B cell (primary cell): ENCODE measurements at regions not wholly inside any gene's neighbourhood (a gene's known extent, or its start where the extent isn't known, plus 50 kb on each side); places are given as distances from the start of the nearest gene placed in this dataset.

Source experiments
- ATAC-seq: fragments of 200-7000 bp; cut with Tn5 transposase; one replicate; pipeline ENCODE4 v1.10.0; 2021; ENCODE audit warnings: low read depth, mild to moderate bottlenecking, moderate number of reproducible peaks, moderate library complexity
- CTCF ChIA-PET: fragments of 350-600 bp; sonication (Branson Sonifier 250); formaldehyde crosslinking; loops from one replicate; lab custom pipeline; 2021; ENCODE audit warnings: antibody characterized with exemption, inconsistent platforms; lab: Charles Lee
- POLR2A ChIA-PET: fragments of 350-600 bp; sonication (Branson Sonifier 250); formaldehyde crosslinking; loops from one replicate; lab custom pipeline; 2021; ENCODE audit warnings: antibody characterized with exemption; lab: Charles Lee
- DNase-seq: peaks from one replicate; pipeline ENCODE4 v3.0.0; 2013
- H2AFZ ChIP-seq: 2 replicates; pipeline ENCODE4 v1.6.1; 2012; ENCODE audit warnings: mild to moderate bottlenecking, low read depth, low read length; ENCODE audit not compliant: insufficient read depth, poor library complexity, severe bottlenecking
- H3K27ac ChIP-seq, 2 donors: 1 replicate in 1 of 2; 2 replicates in 1 of 2; pipeline ENCODE4 v1.5.1; 2012 to 2013; ENCODE audit warnings: low read length in 2 of 2, mild to moderate bottlenecking in 2 of 2, moderate library complexity in 1 of 2
- H3K27me3 ChIP-seq, 4 experiments: fragments of 200-600 bp in 1 of 4; sonication (generic) in 1 of 4; replicated peaks in 1 of 4; 1 replicate in 2 of 4; 2 replicates in 2 of 4; pipeline versions ENCODE4 v1.6.1 to v1.7.0; 2013 to 2016; ENCODE audit warnings: low read length in 3 of 4, mild to moderate bottlenecking in 2 of 4, mixed read lengths in 1 of 4, moderate library complexity in 1 of 4; ENCODE audit not compliant: insufficient read depth in 4 of 4, control insufficient read depth in 3 of 4; ENCODE audit errors: control extremely low read depth in 1 of 4
- H3K36me3 ChIP-seq, 2 experiments: replicated peaks in 1 of 2; 1 replicate in 1 of 2; 2 replicates in 1 of 2; pipeline versions ENCODE4 v1.6.1 to v1.7.1; 2013; ENCODE audit warnings: low read length in 1 of 2; ENCODE audit not compliant: insufficient read depth in 2 of 2, control insufficient read depth in 1 of 2; ENCODE audit errors: control extremely low read depth in 1 of 2, extremely low read depth in 1 of 2
- H3K4me1 ChIP-seq, 2 donors: fragments of 200-600 bp in 1 of 2; sonication (generic) in 1 of 2; 1 replicate in 1 of 2; 2 replicates in 1 of 2; pipeline versions ENCODE4 v1.5.1 to v1.6.1; 2013 to 2017; ENCODE audit warnings: low read length in 2 of 2; ENCODE audit not compliant: control insufficient read depth in 2 of 2, insufficient read depth in 2 of 2
- H3K4me2 ChIP-seq: replicated peaks from 2 replicates; pipeline ENCODE3; 2012; ENCODE audit warnings: mild to moderate bottlenecking, low read depth, low read length; ENCODE audit not compliant: poor library complexity, severe bottlenecking
- H3K4me3 ChIP-seq, 5 experiments: fragments of 200-600 bp in 1 of 5; sonication (generic) in 1 of 5; 1 replicate in 3 of 5; 2 replicates in 2 of 5; pipeline versions ENCODE4 v1.5.1 to v1.7.0; 2011 to 2016; ENCODE audit warnings: low read length in 4 of 5, mild to moderate bottlenecking in 4 of 5, low read depth in 2 of 5, control low read depth in 1 of 5, moderate library complexity in 1 of 5; ENCODE audit not compliant: insufficient read depth in 1 of 5; ENCODE audit errors: control extremely low read depth in 1 of 5, extremely low read depth in 1 of 5
- H3K79me2 ChIP-seq: fragments of 200-600 bp; sonication (generic); one replicate; pipeline ENCODE4 v1.6.0; 2016; ENCODE audit warnings: low read length; ENCODE audit not compliant: control insufficient read depth, insufficient read depth
- H3K9ac ChIP-seq: fragments of 200-600 bp; sonication (generic); 2 replicates; pipeline ENCODE4 v1.6.1; 2017; ENCODE audit warnings: mild to moderate bottlenecking, low read length, moderate library complexity
- H3K9me3 ChIP-seq, 3 donors: one replicate each; pipeline versions ENCODE4 v1.6.1 to v1.7.1; 2013; ENCODE audit warnings: low read length in 2 of 3; ENCODE audit not compliant: control insufficient read depth in 2 of 3, insufficient read depth in 1 of 3; ENCODE audit errors: control extremely low read depth in 1 of 3
- H4K20me1 ChIP-seq: 2 replicates; pipeline ENCODE4 v1.6.0; 2012; ENCODE audit warnings: mild to moderate bottlenecking, low read length; ENCODE audit not compliant: insufficient read depth, control insufficient read depth, poor library complexity, severe bottlenecking
- H3K27ac Mint-ChIP-seq: one replicate; pipeline ENCODE4 v1.8.0; 2021; ENCODE audit warnings: mixed read lengths
- H3K27me3 Mint-ChIP-seq: one replicate; pipeline ENCODE4 v1.8.0; 2021; ENCODE audit warnings: mixed read lengths
- H3K4me1 Mint-ChIP-seq: one replicate; pipeline ENCODE4 v1.8.0; 2021; ENCODE audit warnings: mixed read lengths
- H3K4me3 Mint-ChIP-seq: one replicate; pipeline ENCODE4 v1.8.0; 2021; ENCODE audit warnings: mixed read lengths
- H3K9me3 Mint-ChIP-seq: one replicate; pipeline ENCODE4 v1.8.0; 2022; ENCODE audit warnings: mixed read lengths; ENCODE audit not compliant: insufficient read depth
- CTCF ChIP-seq: fragments of 200-600 bp; IDR thresholded peaks from one replicate; pipeline ENCODE4 v1.8.0; 2022; ENCODE audit warnings: antibody characterized with exemption, mild to moderate bottlenecking
- EZH2 ChIP-seq: IDR thresholded peaks from 2 replicates; pipeline ENCODE4 v1.6.1; 2012; ENCODE audit warnings: borderline replicate concordance, low read depth, mild to moderate bottlenecking, moderate library complexity, low read length; ENCODE audit not compliant: insufficient read depth, poor library complexity, severe bottlenecking
- WGBS: methylation state at CpG from one replicate; pipeline ENCODE4 v1.1.5; 2013; ENCODE audit warnings: missing lambda C conversion rate; ENCODE audit not compliant: insufficient coverage; 5-methylcytosine and 5-hydroxymethylcytosine counted together
- intact Hi-C: fragments of 100-400 bp; cut with micrococcal nuclease; formaldehyde crosslinking; loops from one replicate; pipeline ENCODE4 v1.10.0; 2022

- Histone ChIP-seq H3K9me3 (peaks cover 0 to 4% (median 0%) of the 10 kb centered on the region in 3 donors), H3K9ac (no peak overlapping the region), H3K27me3 (no peaks in the 10 kb centered on the region), H3K4me3 (no peak overlapping the region), H3K27ac (no peak overlapping the region), H3K4me2 (no peak overlapping the region), H4K20me1 (no peaks in the 10 kb centered on the region), H2AFZ (no peak overlapping the region), H3K4me1 (no peaks in the 10 kb centered on the region), H3K36me3 (no peaks in the 10 kb centered on the region), H3K79me2 (no peaks in the 10 kb centered on the region)
- Mint-ChIP-seq H3K27ac (no peak overlapping the region), H3K27me3 (no peaks in the 10 kb centered on the region), H3K4me1 (no peaks in the 10 kb centered on the region), H3K4me3 (no peak overlapping the region), H3K9me3 (no peaks in the 10 kb centered on the region)
- no peak for ATAC-seq
- POLR2A ChIA-PET = no interaction called here
- CTCF ChIA-PET = interaction anchor here (0.8 kb wide), 1 partner anchor 10 kb away, joined by 3 read pairs; no protein-coding TSS in a partner anchor
- intact Hi-C loops = no loop called here
- DNase-seq = no peak
- TF ChIP-seq CTCF (no peak), EZH2 (no peak)
Observed at GRCh38 chr6:62614442-62614841, 328.4 kb upstream of the KHDRBS2 start.

- TF ChIP-seq EZH2 = no peak
- TF ChIP-seq CTCF = no peak
- Mint-ChIP-seq H3K4me3 (no peak overlapping the region), H3K4me1 (no peaks in the 10 kb centered on the region), H3K9me3 (no peaks in the 10 kb centered on the region), H3K27ac (no peak overlapping the region), H3K27me3 (no peaks in the 10 kb centered on the region)
- H2AFZ ChIP-seq = no peak overlapping the region
- ATAC-seq = no peak
- no peaks in the 10 kb centered on the region for H3K4me1 ChIP-seq
- no peaks in the 10 kb centered on the region for H3K36me3 ChIP-seq
- peaks cover 0 to 4% (median 0%) of the 10 kb centered on the region in 3 donors for H3K9me3 ChIP-seq
- WGBS = 86% methylated on average over 1 of the region's 3 CpGs
- POLR2A ChIA-PET = no interaction called here
- no peak overlapping the region for H3K27ac ChIP-seq
- no peaks in the 10 kb centered on the region for H3K79me2 ChIP-seq
- no peaks in the 10 kb centered on the region for H3K27me3 ChIP-seq
- intact Hi-C loops = no loop called here
- no peak overlapping the region for H3K4me3 ChIP-seq
- H3K4me2 ChIP-seq = no peak overlapping the region
- H3K9ac ChIP-seq = no peak overlapping the region
- DNase-seq = no peak
- H4K20me1 ChIP-seq = no peaks in the 10 kb centered on the region
- CTCF ChIA-PET = no interaction called here
Observed at GRCh38 chr6:62613928-62614327, 327.9 kb upstream of the KHDRBS2 start.
